Activated CD4-positive, CD25-positive, alpha-beta regulatory T cell (primary cell): ENCODE measurements at regions not wholly inside any gene's neighbourhood (a gene's known extent, or its start where the extent isn't known, plus 50 kb on each side); places are given as distances from the start of the nearest gene placed in this dataset.
"Not testable (repeated sequence)": the region's sequence is repeated elsewhere in the genome, so short reads cannot be mapped to it uniquely, and the experiment has no call there.

Source experiments
- DNase-seq, 4 experiments: peaks; one replicate each; lab custom pipeline; 2025; lab: John Stamatoyannopoulos, UW

DNA sequence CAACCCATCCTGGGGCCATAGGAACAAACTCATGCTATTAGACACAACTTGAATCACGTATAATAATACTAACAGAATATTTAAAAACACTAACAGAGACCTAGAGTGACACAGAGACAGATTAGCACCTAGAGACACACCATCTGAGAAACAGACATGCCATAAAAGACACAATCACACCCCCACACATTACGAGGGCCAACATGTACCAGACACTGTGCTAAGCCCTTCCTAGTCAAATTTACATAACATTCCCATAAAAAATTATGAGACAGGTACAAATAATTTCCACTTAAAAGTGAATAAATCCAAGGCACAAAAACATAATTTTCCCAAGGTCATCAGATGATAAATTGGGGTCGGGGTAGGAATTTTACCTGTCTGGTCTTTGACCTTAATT, 141.1 kb upstream of the PRSS16 start:
- DNase-seq: no peak

DNA sequence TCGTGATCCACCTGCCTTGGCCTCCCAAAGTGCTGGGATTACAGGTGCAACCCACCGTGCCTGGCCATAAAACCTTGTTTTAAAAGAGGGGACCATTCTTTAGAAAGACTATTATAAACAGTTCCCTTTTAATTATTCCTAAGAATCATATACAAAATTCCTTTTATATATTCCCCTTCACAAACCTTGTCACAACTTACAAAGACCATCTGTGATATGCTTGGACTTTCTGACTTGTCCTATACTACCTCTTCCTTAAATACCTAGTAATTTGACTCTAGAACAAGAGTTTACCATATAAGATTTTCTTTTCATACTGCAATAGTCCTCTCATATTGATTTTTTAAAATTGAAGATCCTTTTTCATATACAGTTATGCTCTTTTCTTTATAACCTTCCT, 135.8 kb upstream of the PRSS16 start:
- no peak for DNase-seq

DNA sequence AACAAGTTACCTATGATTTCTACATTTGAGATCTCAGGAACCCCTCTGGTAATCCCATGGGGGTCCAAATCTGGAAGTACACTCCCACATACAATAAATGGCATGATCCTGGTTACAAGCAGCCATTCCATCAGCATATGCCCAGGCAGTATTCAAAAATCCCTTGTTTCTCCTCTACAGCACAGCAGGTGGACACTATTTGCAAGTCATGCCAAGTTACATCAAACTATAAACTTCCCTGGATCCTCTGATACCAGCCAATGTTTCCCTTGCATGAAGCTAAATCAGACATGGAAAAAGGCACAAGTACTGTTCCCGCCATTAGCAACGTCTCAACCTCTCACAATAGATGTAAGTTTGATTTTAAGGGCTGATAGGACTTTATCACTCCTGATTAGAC, 134.5 kb upstream of the PRSS16 start:
- DNase-seq: no peak

DNA sequence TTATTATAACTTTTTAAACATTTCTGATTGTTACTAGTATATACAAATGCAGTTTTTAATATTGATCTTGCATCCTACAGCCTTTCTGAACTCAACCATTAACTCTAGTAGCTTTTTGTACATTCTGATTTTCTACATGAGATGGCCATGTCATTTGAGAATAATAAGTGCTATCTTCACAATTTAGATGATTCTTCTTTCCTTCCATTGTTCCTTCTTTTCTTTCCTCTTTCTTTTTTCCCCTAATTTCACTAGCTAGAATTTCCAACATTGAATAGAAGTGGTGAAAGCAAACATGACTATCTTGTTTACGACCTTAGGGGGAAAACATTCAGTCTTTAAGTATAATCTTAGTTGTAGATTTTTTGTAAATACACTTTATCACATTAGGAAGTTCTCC, 128.2 kb upstream of the PRSS16 start:
- DNase-seq: no peak

DNA sequence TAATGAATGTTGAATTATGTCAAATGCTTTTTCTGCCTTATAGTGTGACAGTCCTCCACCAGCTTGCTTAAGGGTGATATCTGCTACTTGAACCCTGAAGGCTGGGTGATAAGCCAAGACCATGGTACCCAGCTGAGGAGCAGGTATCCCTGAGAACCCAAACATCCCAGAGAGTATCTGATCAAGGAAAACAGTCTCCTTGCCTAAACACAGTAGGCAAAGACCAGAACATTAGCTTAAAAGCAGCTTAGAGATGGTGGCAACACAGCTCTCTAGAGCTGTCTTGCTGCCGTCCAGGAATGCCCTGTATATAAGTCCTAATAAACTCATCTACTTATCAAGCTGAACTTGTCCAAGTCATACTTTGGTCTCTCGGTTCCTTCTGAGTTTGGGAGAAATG, 127.7 kb upstream of the PRSS16 start:
- no peak for DNase-seq

DNA sequence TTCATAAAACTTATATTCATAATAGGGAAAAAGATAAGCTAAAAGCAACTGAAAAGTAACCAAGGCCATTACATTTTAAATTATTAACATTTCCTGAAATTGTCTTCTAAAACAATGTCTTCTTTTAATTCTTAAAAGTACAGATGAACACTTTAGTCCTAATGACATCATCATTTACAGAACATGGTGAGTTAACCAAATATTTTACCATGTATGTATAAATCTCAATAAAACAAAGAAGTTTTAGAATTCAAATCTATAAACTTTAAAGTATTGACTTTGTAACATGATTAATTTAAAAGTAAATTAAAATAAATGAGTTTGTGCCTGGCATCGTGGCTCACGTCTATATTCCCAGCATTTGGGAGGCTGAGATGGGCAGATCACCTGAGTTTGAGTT, 125.9 kb upstream of the PRSS16 start:
- DNase-seq: no peak

DNA sequence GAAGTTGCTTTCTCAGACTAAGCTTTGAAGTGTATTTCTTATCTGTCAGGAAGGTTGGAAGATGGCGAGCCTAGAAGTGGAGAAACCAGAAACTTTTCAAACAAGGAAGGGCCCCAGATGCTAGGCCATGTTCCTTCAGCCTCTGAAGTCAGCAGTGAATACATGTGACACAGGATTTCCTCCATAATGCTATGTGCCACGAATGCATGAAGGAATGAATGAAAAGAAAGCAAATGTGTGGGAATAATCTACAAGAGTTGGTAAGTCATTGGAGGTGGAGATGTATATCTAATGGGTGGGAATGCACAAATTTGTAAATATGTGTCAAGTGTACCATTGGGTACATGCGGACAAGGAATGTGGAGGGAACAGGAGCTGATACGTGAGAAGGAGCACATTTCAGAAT, 123.2 kb upstream of the PRSS16 start:
- no peak for DNase-seq

DNA sequence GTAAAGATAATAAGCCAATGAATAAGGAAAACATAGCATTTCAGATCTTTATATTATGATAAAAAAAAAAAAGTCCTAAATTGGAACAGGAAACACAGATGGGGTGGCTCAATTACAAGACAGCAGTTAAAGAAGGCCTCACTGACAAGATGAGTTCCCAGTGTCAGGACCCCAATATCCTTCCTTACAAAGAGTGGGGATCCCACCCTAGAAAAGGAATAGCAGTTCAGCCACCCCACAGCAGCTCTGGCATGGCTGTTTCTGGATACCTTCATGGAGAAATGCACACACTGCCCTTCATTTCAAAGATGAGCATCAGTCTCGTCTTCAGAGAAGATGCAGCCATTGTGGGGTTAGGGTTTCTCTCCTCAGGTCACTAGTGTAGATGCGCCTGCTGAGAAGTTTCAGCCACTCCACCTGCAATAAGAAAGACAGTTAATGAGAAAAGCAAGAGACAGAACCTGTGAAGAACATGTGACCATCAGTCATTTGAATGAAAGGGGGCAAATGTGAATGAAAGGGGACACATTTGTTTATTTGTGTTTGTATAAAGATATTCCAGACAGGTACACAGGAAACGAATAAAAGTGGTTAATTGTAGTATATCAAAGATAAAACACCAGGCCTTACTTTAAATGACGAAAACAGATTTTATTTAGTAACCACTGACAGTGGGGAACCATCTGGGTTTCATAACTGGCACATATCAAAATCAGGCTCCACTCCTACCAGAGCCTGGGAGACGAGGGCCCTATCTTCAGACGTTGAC, 121.3 kb upstream of the PRSS16 start:
- no peak for DNase-seq

DNA sequence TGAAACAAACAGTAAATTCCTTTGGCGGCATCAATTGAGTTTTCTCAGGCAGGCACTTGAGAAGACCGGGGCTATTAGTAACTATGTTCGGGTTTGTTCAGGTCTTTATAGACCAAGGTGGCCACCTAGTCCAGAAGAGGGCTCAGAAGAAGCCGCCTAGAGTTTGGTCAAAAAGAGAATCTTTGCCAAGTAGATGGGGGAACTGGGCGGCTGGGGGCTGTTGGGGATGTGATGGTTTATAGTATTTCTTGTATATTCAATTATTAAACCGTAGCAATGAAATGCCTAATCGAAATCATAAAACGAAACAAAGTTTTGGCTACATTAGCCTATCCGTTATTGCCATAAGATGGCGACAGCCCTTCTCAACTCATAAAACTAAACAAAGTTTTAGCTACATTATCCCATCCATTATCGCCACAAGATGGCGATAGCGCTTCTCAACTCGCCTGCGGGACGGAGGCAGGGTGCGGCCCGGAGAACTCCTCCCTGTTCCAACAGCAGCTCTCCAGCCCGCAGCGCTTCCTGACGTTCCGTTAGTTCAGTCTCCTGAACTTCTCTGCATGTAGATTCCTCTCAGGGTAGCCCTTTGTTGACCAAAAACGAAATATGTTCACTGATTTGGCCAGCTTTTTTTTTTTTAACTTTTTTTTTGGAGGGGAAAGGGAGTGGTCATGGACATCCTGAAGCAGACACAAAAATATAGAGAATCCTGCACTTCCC, 120.5 kb upstream of the PRSS16 start:
- DNase-seq: peak; percentile 53 to 64 (median 61)

DNA sequence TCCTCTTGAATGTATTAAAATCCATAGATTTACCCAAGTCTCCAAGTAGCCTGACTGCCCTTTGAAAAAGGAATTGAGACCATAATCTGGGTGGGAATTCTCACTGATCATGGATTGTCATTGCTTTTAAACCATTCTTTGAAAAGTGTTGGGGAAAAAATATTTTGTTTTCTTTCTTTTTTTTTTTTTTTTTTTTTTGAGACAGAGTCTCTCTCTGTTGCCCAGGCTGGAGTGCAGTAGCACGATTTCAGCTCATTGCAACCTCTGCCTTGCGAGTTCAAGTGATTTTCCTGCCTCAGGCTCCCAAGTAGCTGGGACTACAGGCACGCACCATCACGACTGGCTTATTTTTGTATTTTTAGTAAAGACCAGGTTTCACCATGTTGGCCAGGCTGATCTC, 119.6 kb upstream of the PRSS16 start:
- DNase-seq: not testable (repeated sequence)

DNA sequence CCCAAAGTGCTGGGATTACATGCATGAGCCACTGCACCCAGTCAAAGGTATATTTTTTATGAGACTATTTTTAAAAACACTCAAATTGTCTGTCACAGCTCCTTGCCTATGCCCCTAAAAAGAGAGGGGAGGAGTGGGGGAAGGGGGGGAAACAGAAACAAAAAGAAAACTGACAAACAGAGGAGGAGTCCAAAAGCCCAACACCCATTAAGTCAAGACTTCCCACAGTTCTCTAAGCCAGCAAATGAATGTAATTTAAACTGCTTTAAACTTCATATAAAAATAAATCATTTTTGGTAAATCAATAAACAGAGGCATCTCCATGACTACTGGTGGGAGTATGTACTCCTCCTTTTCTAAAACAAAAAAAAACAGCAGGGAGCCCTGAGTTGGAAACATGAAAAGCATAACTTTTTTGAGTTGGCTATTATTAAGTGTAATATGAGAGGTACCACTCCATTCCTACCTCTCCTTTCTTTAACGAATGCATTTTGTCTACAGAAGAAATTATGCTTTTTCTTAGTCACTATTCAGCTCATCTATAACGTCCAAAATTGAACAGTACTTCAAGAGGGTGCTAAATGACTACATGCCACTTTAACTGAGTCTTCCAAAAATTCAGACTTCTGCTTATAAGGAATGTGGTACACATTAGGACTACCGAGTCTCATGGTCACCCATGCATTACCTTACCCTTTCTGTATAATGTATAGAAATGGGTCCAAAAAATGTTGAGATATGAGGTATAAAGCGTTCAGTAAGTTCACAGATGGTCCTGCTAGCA, 119.0 kb upstream of the PRSS16 start:
- no peak for DNase-seq

DNA sequence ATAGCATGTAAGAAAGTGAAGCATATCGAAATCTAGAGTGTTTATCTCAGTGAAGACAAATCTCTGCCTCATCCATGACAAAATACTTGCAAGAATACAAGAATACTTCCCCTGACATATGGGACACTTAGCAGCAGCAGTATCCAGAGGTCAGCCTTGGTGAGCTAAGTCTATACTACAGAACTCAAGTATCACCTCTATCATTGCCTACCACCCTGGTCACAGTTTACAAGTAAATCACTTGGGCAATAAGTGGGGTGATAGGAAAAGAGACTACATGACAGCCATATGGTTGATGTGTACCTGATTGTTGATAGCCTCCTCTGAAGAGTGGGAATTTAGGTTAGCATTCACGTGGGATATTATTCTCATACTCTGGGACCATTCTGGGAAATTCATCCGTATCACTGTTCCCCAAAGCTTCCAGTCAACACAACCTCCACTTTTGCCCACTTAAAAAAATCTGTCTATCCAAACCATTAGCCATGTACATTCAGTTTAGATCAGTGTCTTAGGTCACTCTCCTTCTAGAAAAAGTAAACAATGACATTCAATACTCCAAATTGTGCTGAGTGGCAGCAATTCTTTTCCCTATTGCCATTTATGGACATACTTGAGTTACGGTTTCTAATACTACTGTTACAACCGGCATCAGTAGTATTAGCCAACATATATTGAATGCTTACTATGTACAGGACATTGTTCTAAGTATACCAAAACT, 118.2 kb upstream of the PRSS16 start:
- DNase-seq: no peak

DNA sequence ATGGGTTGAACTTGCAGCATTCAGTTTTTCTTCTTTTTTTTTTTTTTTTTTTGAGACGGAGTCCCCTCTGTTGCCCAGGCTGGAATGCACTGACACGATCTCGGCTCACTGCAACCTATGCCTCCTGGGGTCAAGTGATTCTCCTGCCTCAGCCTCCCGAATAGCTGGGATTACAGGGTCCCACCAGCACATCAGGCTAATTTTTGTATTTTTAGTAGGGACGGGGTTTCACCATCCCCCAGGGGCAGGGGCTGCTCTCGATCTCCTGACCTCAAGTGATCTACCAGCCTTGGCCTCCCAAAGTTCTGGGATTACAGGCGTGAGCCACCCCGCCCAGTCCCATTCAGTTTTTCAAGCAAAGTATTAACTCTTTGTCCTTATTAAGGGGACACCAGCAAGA, 117.6 kb upstream of the PRSS16 start:
- DNase-seq: no peak

DNA sequence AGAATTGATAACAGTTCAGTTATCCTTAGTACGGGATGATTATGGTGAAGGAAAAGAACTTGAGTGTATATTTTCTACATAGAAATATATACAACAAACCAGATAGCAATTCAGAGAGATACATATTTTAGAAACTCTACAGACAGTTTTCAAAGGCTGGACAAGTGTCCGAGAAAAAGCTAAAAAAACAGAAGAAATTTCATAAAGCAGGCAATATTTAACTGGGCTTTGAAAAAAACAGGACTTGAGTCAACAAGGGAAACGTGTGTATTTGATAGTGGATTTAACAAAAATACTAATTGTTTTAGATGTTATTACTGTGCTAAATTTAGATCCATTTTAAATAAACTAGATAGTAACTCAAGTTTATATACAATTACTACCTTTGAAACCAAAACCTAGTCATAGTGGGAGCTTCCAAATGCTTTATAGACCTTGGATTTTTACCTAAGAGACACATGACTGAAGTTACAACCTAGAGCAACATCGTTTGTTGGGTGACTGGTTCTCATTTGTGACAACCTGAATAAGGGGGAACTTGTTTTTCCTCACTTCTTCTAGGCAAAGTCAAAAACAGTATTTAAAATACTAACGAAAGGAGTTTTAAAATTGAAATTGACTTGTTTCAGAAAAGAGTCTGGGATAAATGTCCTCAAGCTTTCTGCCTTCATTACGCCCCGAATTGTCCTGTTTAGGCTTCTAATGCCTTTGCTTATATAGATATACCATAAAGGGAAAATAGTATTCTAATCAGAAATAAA, 116.7 kb upstream of the PRSS16 start:
- no peak for DNase-seq

DNA sequence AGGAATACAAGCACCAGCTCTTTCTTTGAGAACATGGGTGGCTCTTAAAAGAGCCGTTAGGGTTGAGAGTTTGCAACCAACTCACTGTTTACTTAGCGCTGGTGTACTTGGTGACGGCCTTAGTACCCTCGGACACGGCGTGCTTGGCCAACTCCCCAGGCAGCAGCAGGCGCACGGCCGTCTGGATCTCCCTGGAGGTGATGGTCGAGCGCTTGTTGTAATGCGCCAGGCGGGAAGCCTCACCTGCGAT, 115.3 kb upstream of the PRSS16 start:
- not testable (repeated sequence) for DNase-seq

DNA sequence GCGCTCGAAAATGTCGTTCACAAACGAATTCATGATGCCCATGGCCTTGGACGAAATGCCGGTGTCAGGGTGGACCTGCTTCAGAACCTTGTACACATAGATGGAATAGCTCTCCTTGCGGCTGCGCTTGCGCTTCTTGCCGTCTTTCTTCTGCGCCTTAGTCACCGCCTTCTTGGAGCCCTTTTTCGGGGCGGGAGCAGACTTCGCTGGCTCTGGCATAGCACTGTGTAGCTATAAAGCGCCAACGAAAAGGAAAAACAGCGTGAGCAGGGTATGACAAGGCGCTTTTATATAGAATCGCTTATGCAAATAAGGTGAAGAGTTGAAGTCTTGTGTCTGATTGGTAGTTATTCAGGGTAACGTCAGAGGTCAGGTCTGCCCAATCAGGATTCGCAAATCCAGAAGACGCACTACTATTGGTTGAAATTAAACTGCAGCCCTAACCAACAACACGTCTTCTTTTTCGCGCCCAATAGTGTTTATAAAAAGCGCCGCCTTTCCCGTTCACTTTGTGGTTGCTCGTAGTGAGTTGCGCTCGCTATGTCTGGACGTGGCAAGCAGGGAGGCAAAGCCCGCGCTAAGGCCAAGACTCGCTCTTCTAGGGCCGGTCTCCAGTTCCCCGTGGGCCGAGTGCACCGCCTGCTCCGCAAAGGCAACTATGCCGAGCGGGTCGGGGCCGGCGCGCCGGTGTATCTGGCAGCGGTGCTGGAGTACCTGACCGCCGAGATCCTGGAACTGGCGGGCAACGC, 114.8 kb upstream of the PRSS16 start:
- peak; percentile 69 to 79 (median 75) for DNase-seq

DNA sequence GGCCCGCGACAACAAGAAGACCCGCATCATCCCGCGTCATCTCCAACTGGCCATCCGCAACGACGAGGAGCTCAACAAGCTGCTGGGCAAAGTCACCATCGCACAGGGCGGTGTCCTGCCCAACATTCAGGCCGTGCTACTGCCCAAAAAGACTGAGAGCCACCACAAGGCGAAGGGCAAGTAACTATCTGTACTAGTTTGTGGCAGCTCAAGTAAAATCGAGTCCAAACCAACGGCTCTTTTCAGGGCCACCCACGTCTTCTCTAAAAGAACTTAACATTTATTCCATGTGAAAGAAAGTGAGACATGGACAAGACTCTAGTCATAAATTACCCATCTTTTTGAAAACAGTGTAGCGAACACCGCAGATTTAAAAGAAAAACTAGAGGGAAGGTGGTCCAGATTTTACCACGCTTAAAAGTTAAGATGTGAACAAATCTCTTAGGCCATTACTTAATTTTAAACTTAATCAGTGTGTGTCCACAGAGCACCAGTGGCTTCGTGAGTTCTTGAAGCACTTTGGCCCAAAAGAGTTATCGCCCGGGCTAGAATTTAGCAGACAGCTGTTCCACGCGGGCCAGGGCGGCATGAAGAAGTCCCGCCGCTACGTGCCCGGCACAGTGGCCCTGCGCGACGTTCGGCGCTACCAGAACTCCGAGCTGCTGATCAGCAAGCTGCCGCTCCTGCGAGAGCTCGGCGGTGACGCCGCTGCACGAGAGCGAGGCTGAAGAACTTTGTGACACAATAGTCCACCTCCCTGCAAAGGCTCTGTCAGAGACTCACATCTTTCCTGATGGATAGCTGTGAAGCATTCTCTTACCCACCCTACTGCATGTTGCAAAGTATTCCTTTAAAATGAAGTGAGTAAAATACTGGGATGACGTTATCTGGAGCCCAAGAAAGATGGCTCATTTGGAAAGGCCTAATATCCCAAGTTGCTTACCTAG, 113.9 kb upstream of the PRSS16 start:
- DNase-seq: peak; percentile 13 to 61 (median 50)

DNA sequence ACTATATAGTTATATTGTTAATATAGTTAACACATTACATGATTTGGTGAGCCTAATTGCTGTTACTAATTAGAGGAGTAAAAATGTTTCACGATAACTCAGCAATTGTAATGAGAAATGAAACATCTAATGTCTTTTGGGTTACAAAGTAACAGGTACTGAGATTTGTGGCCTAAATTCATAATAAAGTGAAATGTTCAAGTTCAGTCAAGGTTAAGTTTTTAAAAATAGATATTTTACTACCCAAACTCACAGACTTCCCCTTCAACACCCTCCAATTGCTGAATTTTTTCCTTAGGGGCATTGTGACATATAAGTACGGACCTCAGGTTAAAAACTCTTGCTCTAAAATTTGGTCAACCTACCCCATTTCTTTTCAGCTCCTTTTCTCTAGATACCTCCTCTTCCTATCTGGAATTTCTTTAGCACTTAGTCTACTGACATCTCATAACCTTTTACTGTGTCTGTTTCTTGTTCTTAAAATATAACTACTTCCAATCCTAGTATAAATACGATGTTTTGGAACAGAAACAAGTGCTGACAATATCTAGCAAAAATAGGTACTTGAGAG, 112.3 kb upstream of the PRSS16 start:
- DNase-seq: no peak

DNA sequence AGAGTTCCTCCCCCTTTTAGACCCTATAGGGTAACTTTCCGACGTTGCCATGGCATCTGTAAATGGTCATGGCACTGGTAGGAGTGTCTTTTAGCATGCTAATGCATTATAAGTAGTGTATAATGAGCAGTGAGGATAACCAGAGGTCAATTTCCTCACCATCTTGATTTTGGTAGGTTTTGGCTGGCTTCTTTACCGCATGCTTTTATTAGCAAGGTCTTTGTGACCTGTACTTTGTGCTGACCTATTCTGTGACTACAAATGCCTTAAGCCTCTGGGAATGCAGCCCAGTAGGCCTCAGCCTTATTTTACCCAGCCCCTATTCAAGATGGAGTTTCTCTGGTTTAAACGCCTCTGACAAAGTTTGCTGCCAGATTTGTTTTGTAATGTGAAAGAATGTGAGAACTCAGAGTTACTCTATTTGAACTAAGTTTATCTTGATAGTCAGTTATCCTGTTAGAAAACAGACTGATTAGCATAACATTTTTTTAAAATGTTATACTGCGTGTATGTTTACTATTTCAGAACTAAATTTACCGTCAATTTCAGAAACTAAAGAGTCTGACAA, 111.3 kb upstream of the PRSS16 start:
- no peak for DNase-seq
